WI38 (cell line): ENCODE measurements at regions not wholly inside any gene's neighbourhood (a gene's known extent, or its start where the extent isn't known, plus 50 kb on each side); places are given as distances from the start of the nearest gene placed in this dataset.

ENCODE experiments used
- H3K4me3 ChIP-seq: 2 replicates; pipeline ENCODE4 v1.5.1; 2011; ENCODE audit warnings: low read depth, mild to moderate bottlenecking, control low read depth, low read length
- CTCF ChIP-seq: IDR thresholded peaks from 2 replicates; pipeline ENCODE4 v1.5.1; 2012; ENCODE audit warnings: low read depth, mild to moderate bottlenecking, control low read depth, low read length

GRCh38 chr5:86983208-86983607 lies 284.5 kb upstream of the RASA1 start:
- H3K4me3 ChIP-seq = no peak overlapping the region
- TF ChIP-seq CTCF = no peak

GRCh38 chr5:86986837-86987236 lies 280.8 kb upstream of the RASA1 start:
- no peak for TF ChIP-seq CTCF
- no peak overlapping the region for H3K4me3 ChIP-seq

- TF ChIP-seq CTCF = no peak
- H3K4me3 ChIP-seq = no peak overlapping the region
Observed at GRCh38 chr5:86997516-86997915, 270.2 kb upstream of the RASA1 start.

- TF ChIP-seq CTCF = no peak
- H3K4me3 ChIP-seq = no peak overlapping the region
Observed at GRCh38 chr5:86999951-87000350, 267.7 kb upstream of the RASA1 start.

- no peak for TF ChIP-seq CTCF
Observed at GRCh38 chr5:87002485-87002884, 265.2 kb upstream of the RASA1 start.

GRCh38 chr5:87004101-87004500 lies 263.6 kb upstream of the RASA1 start:
- H3K4me3 ChIP-seq = no peak overlapping the region
- no peak for TF ChIP-seq CTCF

More at GRCh38 chr5:87002485-87002884, 265.2 kb upstream of the RASA1 start:
- H3K4me3 ChIP-seq = no peak overlapping the region

GRCh38 chr5:87007737-87008136 lies 259.9 kb upstream of the RASA1 start:
- TF ChIP-seq CTCF = no peak
- no peak overlapping the region for H3K4me3 ChIP-seq
